Mammary epithelial cell (primary cell): ENCODE measurements at regions not wholly inside any gene's neighbourhood (a gene's known extent, or its start where the extent isn't known, plus 50 kb on each side); places are given as distances from the start of the nearest gene placed in this dataset.

Source experiments
- CTCF ChIP-seq, 2 donors: IDR thresholded peaks in 1 of 2; conservative IDR thresholded peaks in 1 of 2; 2 replicates each; pipeline ENCODE4 v1.5.1; 2011 to 2012; ENCODE audit warnings: inconsistent platforms in 2 of 2, low read length in 2 of 2, mild to moderate bottlenecking in 2 of 2, control low read depth in 1 of 2, low read depth in 1 of 2; ENCODE audit not compliant: insufficient read depth in 1 of 2; ENCODE audit errors: extremely low read depth in 1 of 2
- EZH2 ChIP-seq: IDR thresholded peaks from 2 replicates; pipeline ENCODE4 v1.6.1; 2012; ENCODE audit warnings: low read length, inconsistent platforms, borderline replicate concordance

- TF ChIP-seq CTCF (conservative IDR thresholded peaks at IDR 0.05 in 1 of 2, IDR thresholded peaks at IDR 0.05 in 1 of 2; ENCODE audit: extremely low read depth in 1 of 2, insufficient read depth in 1 of 2, low read depth in 1 of 2, low read length in 2 of 2): no peak
- TF ChIP-seq EZH2: no peak
Measured at GRCh38 chr2:52703004-52703403, 1064.6 kb upstream of the CHAC2 start.
